ENCODE measurements at regions not wholly inside any gene's neighbourhood (a gene's known extent, or its start where the extent isn't known, plus 50 kb on each side); places are given as distances from the start of the nearest gene placed in this dataset.

- no peak for DNase-seq (ENCODE audit: low read depth)
Measured at GRCh38 chr6:163811317-163811716, 396.8 kb downstream of the QKI start.

- DNase-seq (ENCODE audit: low read depth) = no peak
Measured at GRCh38 chr6:163809364-163809763, 394.8 kb downstream of the QKI start.

- DNase-seq (ENCODE audit: low read depth) = no peak
Measured at GRCh38 chr6:163808871-163809270, 394.4 kb downstream of the QKI start.

GRCh38 chr6:163808231-163808630, 393.7 kb downstream of the QKI start:
- DNase-seq (ENCODE audit: low read depth) = no peak

GRCh38 chr6:163806755-163807499, 392.4 kb downstream of the QKI start:
- DNase-seq (ENCODE audit: low read depth) = peak; percentile 44

- no peak for DNase-seq (ENCODE audit: low read depth)
Measured at GRCh38 chr6:163804991-163805390, 390.5 kb downstream of the QKI start.

GRCh38 chr6:163802267-163802666, 387.7 kb downstream of the QKI start:
- no peak for DNase-seq (ENCODE audit: low read depth)

- no peak for DNase-seq (ENCODE audit: low read depth)
Measured at GRCh38 chr6:163797296-163797845, 382.9 kb downstream of the QKI start.

- peak; percentile 77 for DNase-seq (ENCODE audit: low read depth)
Measured at GRCh38 chr6:163793011-163793983, 378.8 kb downstream of the QKI start.

- no peak for DNase-seq (ENCODE audit: low read depth)
Measured at GRCh38 chr6:163790266-163790840, 375.8 kb downstream of the QKI start.

GRCh38 chr6:163789199-163789810, 374.8 kb downstream of the QKI start:
- DNase-seq (ENCODE audit: low read depth) = no peak

GRCh38 chr6:163786995-163787671, 372.6 kb downstream of the QKI start:
- DNase-seq (ENCODE audit: low read depth) = peak; percentile 14

- DNase-seq (ENCODE audit: low read depth) = no peak
Measured at GRCh38 chr6:163782436-163783003, 368.0 kb downstream of the QKI start.

- peak; percentile 82 for DNase-seq (ENCODE audit: low read depth)
Measured at GRCh38 chr6:163780994-163781393, 366.5 kb downstream of the QKI start.

- no peak for DNase-seq (ENCODE audit: low read depth)
Measured at GRCh38 chr6:163779727-163780284, 365.3 kb downstream of the QKI start.

GRCh38 chr6:163777716-163778115, 363.2 kb downstream of the QKI start:
- DNase-seq (ENCODE audit: low read depth) = no peak

GRCh38 chr6:163776906-163777686, 362.6 kb downstream of the QKI start:
- DNase-seq (ENCODE audit: low read depth) = no peak

GRCh38 chr6:163776196-163776905, 361.8 kb downstream of the QKI start:
- no peak for DNase-seq (ENCODE audit: low read depth)

GRCh38 chr6:163775313-163775712, 360.8 kb downstream of the QKI start:
- DNase-seq (ENCODE audit: low read depth) = no peak
